K562 (cell line): ENCODE measurements at regions not wholly inside any gene's neighbourhood (a gene's known extent, or its start where the extent isn't known, plus 50 kb on each side); places are given as distances from the start of the nearest gene placed in this dataset.
A peak's percentile ranks its signal among the peaks of the same experiment; 100 is the strongest.

Source experiments
- ATAC-seq: fragments of 200-7000 bp; cut with Tn5 transposase; 3 replicates; pipeline ENCODE4 v1.9.1; 2020; ENCODE audit warnings: moderate library complexity
- BruUV-seq: library from RNA; stranded (reverse); fragments of 400-500 nt; replicated peaks from 2 replicates; lab custom pipeline; 2021; lab: Mats Ljungman, UMichigan
- CTCF ChIA-PET: fragments of 300-600 bp; formaldehyde crosslinking; extraction: SDS; loops from one replicate; lab custom pipeline; 2021; ENCODE audit warnings: low intra/inter-chr PET ratio; lab: Yijun Ruan, JAX
- POLR2A ChIA-PET: fragments of 300-600, 350-650 bp; sonication (Branson Sonifier 250); formaldehyde crosslinking; extraction: SDS; loops from one replicate; lab custom pipeline; 2021; ENCODE audit warnings: antibody characterized with exemption, inconsistent platforms; lab: Yijun Ruan, JAX
- DNase-seq, 4 experiments: peaks; one replicate each; pipeline versions ENCODE4 v3.0.0 to v3.0.0-alpha.2; 2011 to 2018; ENCODE audit warnings: low spot score in 3 of 4, mixed read lengths in 3 of 4; ENCODE audit errors: extremely low read depth in 1 of 4
- FAIRE-seq: peaks from 2 replicates; lab custom pipeline; 2011; peaks lifted over from hg19 to GRCh38; lab: Jason Lieb, UNC
- H2AFZ ChIP-seq: 2 replicates; pipeline ENCODE4 v1.6.0; 2011; ENCODE audit warnings: low read depth, low read length, control low read depth, inconsistent platforms
- H3K27ac ChIP-seq: fragments of 200-600 bp; 3 replicates; pipeline ENCODE4 v1.8.0; 2011; ENCODE audit warnings: low read depth, mild to moderate bottlenecking, control low read depth, inconsistent platforms, low read length, moderate library complexity, mixed read lengths; ENCODE audit errors: extremely low read depth
- H3K27me3 ChIP-seq, 2 experiments: fragments of 300-600 bp in 1 of 2; 2 replicates in 1 of 2; 3 replicates in 1 of 2; pipeline versions ENCODE4 v1.6.0 to v1.8.0; 2011; ENCODE audit warnings: inconsistent platforms in 2 of 2, low read length in 2 of 2, mild to moderate bottlenecking in 1 of 2, mixed read lengths in 1 of 2, moderate library complexity in 1 of 2; ENCODE audit not compliant: control insufficient read depth in 2 of 2, insufficient read depth in 2 of 2
- H3K36me3 ChIP-seq: fragments of 300-600 bp; 3 replicates; pipeline ENCODE4 v1.8.0; 2011; ENCODE audit warnings: mild to moderate bottlenecking, low read length, inconsistent platforms; ENCODE audit not compliant: control insufficient read depth, insufficient read depth
- H3K4me1 ChIP-seq, 2 experiments: fragments of 200-600 bp in 1 of 2; replicated peaks in 1 of 2; 2 replicates in 1 of 2; 3 replicates in 1 of 2; pipeline versions ENCODE4 v1.5.1 to v1.8.0; 2011; ENCODE audit warnings: inconsistent platforms in 2 of 2, low read length in 2 of 2, mild to moderate bottlenecking in 1 of 2, mixed read lengths in 1 of 2, moderate library complexity in 1 of 2; ENCODE audit not compliant: control insufficient read depth in 2 of 2, insufficient read depth in 2 of 2
- H3K4me2 ChIP-seq: 2 replicates; pipeline ENCODE4 v1.6.1; 2011; ENCODE audit warnings: low read length, control low read depth, inconsistent platforms, mixed read lengths; ENCODE audit not compliant: insufficient read depth
- H3K4me3 ChIP-seq: fragments of 200-600 bp; sonication (generic), shearing (Covaris generic); 2 replicates; pipeline ENCODE4 v1.5.1; 2016; ENCODE audit warnings: control low read depth, inconsistent platforms
- H3K79me2 ChIP-seq: fragments of 200-600 bp; 3 replicates; pipeline ENCODE4 v1.8.0; 2011; ENCODE audit warnings: low read length, inconsistent platforms; ENCODE audit not compliant: control insufficient read depth, insufficient read depth
- H3K9ac ChIP-seq, 2 experiments: 2 replicates each; pipeline versions ENCODE4 v1.6.0 to v1.6.1; 2011; ENCODE audit warnings: low read depth in 2 of 2, low read length in 2 of 2, control low read depth in 1 of 2, inconsistent platforms in 1 of 2, mild to moderate bottlenecking in 1 of 2, mixed read lengths in 1 of 2; ENCODE audit not compliant: insufficient read depth in 1 of 2
- H3K9me1 ChIP-seq: one replicate; pipeline ENCODE4 v1.6.0; 2011; ENCODE audit warnings: inconsistent platforms, mild to moderate bottlenecking, low read length, moderate library complexity; ENCODE audit not compliant: control insufficient read depth, insufficient read depth
- H3K9me3 ChIP-seq: replicated peaks from 2 replicates; pipeline ENCODE4 v1.5.1; 2011; ENCODE audit warnings: low read depth, low read length, inconsistent platforms; ENCODE audit not compliant: control insufficient read depth, insufficient read depth
- H4K20me1 ChIP-seq: replicated peaks from 2 replicates; pipeline ENCODE4 v1.6.1; 2011; ENCODE audit warnings: low read length, inconsistent platforms, mixed read lengths; ENCODE audit not compliant: control insufficient read depth, insufficient read depth
- CBFA2T2 ChIP-seq: fragments of 450-650 bp; conservative IDR thresholded peaks from 2 replicates; pipeline ENCODE4 v1.6.1; 2017; ENCODE audit warnings: mild to moderate bottlenecking
- FOXK2 ChIP-seq, 2 experiments: fragments of 450-650 bp; IDR thresholded peaks in 1 of 2; conservative IDR thresholded peaks in 1 of 2; 2 replicates each; pipeline ENCODE4 v1.6.1; 2016; ENCODE audit warnings: low read depth in 2 of 2, mild to moderate bottlenecking in 1 of 2
- NR4A1 ChIP-seq, 2 experiments: fragments of 250-450 bp in 1 of 2; fragments of 450-650 bp in 1 of 2; sonication (Bioruptor Pico) in 1 of 2; IDR thresholded peaks; 2 replicates each; pipeline versions ENCODE4 v1.4.0 to v1.6.1; 2016 to 2020; ENCODE audit warnings: mild to moderate bottlenecking in 2 of 2, missing compliant biosample characterization in 1 of 2, missing genetic modification characterization in 1 of 2, moderate library complexity in 1 of 2
- RBM15 ChIP-seq: fragments of 200-400 bp; formaldehyde crosslinking; IDR thresholded peaks from 2 replicates; pipeline ENCODE4 v1.6.1; 2018; ENCODE audit warnings: mild to moderate bottlenecking, low read length, moderate library complexity; ENCODE audit not compliant: insufficient read depth
- RHOXF2B ChIP-seq: fragments of 250-450 bp; sonication (Bioruptor Pico); conservative IDR thresholded peaks from 2 replicates; pipeline ENCODE4 v1.5.1; 2021
- ZNF644 ChIP-seq: fragments of 200-800 bp; sonication (Bioruptor generic); IDR thresholded peaks from 2 replicates; pipeline ENCODE4 v1.6.1; 2016; ENCODE audit warnings: low read depth, missing genetic modification characterization, missing compliant biosample characterization
- WGBS: fragments of 100-300 bp; shearing (Covaris generic); methylation state at CpG from one replicate; pipeline ENCODE4 v1.1.6; 2016; ENCODE audit warnings: low coverage, mixed read lengths; ENCODE audit not compliant: insufficient coverage; ENCODE audit errors: missing lambda C conversion rate; 5-methylcytosine and 5-hydroxymethylcytosine counted together
- in situ Hi-C: fragments of 300-500 bp; cut with MboI; formaldehyde crosslinking; loops from 4 replicates; pipeline ENCODE4 v1.15.0; 2018; ENCODE audit warnings: inconsistent platforms, mixed read lengths
- intact Hi-C: fragments of 100-400 bp; cut with micrococcal nuclease; formaldehyde crosslinking; loops from 2 replicates; pipeline ENCODE4 v1.14.2; 2022
- TF ChIP-seq, protein P1 (sequence below): fragments of 450-650 bp; IDR thresholded peaks from one replicate; pipeline ENCODE4 v1.6.1; 2018; ENCODE audit warnings: mild to moderate bottlenecking, moderate library complexity; ENCODE audit not compliant: partially characterized antibody
- TF ChIP-seq, protein P2 (sequence below): fragments of 450-650 bp; IDR thresholded peaks from 2 replicates; pipeline ENCODE4 v1.6.1; 2018; ENCODE audit not compliant: partially characterized antibody
- TF ChIP-seq, protein P3 (sequence below), 2 experiments: fragments of 200-800 bp in 1 of 2; sonication (Bioruptor generic) in 1 of 2; sonication (generic) in 1 of 2; formaldehyde crosslinking in 1 of 2; IDR thresholded peaks in 1 of 2; conservative IDR thresholded peaks in 1 of 2; 2 replicates each; pipeline versions ENCODE4 v1.5.0 to v1.6.1; 2016 to 2020; ENCODE audit warnings: missing compliant biosample characterization in 1 of 2, missing genetic modification characterization in 1 of 2, missing genetic modification reagents in 1 of 2
- TF ChIP-seq, protein P4 (sequence below): fragments of 450-650 bp; formaldehyde crosslinking; IDR thresholded peaks from 2 replicates; pipeline ENCODE4 v1.4.0; 2020; ENCODE audit warnings: mild to moderate bottlenecking, mixed read lengths
- TF ChIP-seq, protein P5 (sequence below), 2 experiments: fragments of 450-650 bp; conservative IDR thresholded peaks; 2 replicates each; pipeline ENCODE4 v1.6.1; 2017; ENCODE audit warnings: mild to moderate bottlenecking in 2 of 2, moderate library complexity in 2 of 2

DNA sequence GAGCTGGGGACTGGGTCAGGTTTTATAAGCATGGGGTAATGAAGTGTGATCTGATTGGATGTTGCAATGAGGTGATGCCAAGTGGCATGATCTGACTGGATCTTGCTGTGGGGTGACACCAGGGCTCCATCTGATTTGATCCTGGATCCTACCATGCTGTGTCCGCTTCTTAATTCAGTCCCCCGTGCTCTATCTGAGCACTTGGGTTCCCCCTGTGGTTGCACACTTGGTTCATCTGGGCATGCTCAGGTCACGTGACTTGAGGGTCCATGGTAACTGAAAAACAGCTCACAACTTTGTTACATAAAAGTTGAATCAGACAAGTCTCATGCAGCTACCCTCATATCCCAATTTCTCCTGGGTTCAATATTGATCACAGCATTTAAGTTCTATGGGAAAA, 448.6 kb upstream of the NRP1 start:
- no peaks in the 10 kb centered on the region for H3K79me2 ChIP-seq
- ATAC-seq, result no peak
- H3K4me3 ChIP-seq, result no peak overlapping the region
- H3K27ac ChIP-seq, result no peak overlapping the region
- H3K36me3 ChIP-seq, result no peaks in the 10 kb centered on the region
- no peak overlapping the region for H3K4me2 ChIP-seq
- WGBS, result 0% methylated on average over 3 of the region's 3 CpGs
- no peak overlapping the region for H2AFZ ChIP-seq
- H3K27me3 ChIP-seq, result no peaks in the 10 kb centered on the region
- no peaks in the 10 kb centered on the region for H3K9me3 ChIP-seq
- POLR2A ChIA-PET, result no interaction called here
- intact Hi-C loops, result no loop called here
- no TSS peak for BruUV-seq
- FAIRE-seq, result no peak
- DNase-seq, result no peak
- no peaks in the 10 kb centered on the region for H4K20me1 ChIP-seq
- H3K4me1 ChIP-seq, result no peaks in the 10 kb centered on the region
- no peak overlapping the region for H3K9ac ChIP-seq
- H3K9me1 ChIP-seq, result no peaks in the 10 kb centered on the region
- CTCF ChIA-PET, result no interaction called here
- in situ Hi-C loops, result no loop called here
- TF ChIP-seq ZNF644 (tag) (no peak), RBM15 (no peak), CBFA2T2 (peak; percentile 35; the same call in 1 of the 2 replicates), RHOXF2B (CRISPR knock-in tag) (no peak), NR4A1 (CRISPR knock-in tag; IDR thresholded peaks at IDR 0.05) (no peak), NR4A1 (tag; IDR thresholded peaks at IDR 0.05) (no peak), FOXK2 (conservative IDR thresholded peaks at IDR 0.05 in 1 of 2, IDR thresholded peaks at IDR 0.05 in 1 of 2; ENCODE audit: low read depth in 2 of 2) (no peak)
- TF ChIP-seq, protein P1, sequence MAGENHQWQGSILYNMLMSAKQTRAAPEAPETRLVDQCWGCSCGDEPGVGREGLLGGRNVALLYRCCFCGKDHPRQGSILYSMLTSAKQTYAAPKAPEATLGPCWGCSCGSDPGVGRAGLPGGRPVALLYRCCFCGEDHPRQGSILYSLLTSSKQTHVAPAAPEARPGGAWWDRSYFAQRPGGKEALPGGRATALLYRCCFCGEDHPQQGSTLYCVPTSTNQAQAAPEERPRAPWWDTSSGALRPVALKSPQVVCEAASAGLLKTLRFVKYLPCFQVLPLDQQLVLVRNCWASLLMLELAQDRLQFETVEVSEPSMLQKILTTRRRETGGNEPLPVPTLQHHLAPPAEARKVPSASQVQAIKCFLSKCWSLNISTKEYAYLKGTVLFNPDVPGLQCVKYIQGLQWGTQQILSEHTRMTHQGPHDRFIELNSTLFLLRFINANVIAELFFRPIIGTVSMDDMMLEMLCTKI, result no peak
- TF ChIP-seq, protein P2, sequence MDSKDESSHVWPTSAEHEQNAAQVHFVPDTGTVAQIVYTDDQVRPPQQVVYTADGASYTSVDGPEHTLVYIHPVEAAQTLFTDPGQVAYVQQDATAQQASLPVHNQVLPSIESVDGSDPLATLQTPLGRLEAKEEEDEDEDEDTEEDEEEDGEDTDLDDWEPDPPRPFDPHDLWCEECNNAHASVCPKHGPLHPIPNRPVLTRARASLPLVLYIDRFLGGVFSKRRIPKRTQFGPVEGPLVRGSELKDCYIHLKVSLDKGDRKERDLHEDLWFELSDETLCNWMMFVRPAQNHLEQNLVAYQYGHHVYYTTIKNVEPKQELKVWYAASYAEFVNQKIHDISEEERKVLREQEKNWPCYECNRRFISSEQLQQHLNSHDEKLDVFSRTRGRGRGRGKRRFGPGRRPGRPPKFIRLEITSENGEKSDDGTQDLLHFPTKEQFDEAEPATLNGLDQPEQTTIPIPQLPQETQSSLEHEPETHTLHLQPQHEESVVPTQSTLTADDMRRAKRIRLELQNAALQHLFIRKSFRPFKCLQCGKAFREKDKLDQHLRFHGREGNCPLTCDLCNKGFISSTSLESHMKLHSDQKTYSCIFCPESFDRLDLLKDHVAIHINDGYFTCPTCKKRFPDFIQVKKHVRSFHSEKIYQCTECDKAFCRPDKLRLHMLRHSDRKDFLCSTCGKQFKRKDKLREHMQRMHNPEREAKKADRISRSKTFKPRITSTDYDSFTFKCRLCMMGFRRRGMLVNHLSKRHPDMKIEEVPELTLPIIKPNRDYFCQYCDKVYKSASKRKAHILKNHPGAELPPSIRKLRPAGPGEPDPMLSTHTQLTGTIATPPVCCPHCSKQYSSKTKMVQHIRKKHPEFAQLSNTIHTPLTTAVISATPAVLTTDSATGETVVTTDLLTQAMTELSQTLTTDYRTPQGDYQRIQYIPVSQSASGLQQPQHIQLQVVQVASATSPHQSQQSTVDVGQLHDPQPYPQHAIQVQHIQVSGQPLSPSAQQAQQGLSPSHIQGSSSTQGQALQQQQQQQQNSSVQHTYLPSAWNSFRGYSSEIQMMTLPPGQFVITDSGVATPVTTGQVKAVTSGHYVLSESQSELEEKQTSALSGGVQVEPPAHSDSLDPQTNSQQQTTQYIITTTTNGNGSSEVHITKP, result peak; percentile 28
- TF ChIP-seq, protein P3, sequence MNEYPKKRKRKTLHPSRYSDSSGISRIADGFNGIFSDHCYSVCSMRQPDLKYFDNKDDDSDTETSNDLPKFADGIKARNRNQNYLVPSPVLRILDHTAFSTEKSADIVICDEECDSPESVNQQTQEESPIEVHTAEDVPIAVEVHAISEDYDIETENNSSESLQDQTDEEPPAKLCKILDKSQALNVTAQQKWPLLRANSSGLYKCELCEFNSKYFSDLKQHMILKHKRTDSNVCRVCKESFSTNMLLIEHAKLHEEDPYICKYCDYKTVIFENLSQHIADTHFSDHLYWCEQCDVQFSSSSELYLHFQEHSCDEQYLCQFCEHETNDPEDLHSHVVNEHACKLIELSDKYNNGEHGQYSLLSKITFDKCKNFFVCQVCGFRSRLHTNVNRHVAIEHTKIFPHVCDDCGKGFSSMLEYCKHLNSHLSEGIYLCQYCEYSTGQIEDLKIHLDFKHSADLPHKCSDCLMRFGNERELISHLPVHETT (CRISPR knock-in tag; conservative IDR thresholded peaks at IDR 0.05 in 1 of 2, IDR thresholded peaks at IDR 0.05 in 1 of 2), result no peak
- TF ChIP-seq, protein P4, sequence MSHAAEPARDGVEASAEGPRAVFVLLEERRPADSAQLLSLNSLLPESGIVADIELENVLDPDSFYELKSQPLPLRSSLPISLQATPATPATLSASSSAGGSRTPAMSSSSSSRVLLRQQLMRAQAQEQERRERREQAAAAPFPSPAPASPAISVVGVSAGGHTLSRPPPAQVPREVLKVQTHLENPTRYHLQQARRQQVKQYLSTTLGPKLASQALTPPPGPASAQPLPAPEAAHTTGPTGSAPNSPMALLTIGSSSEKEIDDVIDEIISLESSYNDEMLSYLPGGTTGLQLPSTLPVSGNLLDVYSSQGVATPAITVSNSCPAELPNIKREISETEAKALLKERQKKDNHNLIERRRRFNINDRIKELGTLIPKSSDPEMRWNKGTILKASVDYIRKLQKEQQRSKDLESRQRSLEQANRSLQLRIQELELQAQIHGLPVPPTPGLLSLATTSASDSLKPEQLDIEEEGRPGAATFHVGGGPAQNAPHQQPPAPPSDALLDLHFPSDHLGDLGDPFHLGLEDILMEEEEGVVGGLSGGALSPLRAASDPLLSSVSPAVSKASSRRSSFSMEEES (CRISPR knock-in tag), result peak; percentile 90
- TF ChIP-seq, protein P5, sequence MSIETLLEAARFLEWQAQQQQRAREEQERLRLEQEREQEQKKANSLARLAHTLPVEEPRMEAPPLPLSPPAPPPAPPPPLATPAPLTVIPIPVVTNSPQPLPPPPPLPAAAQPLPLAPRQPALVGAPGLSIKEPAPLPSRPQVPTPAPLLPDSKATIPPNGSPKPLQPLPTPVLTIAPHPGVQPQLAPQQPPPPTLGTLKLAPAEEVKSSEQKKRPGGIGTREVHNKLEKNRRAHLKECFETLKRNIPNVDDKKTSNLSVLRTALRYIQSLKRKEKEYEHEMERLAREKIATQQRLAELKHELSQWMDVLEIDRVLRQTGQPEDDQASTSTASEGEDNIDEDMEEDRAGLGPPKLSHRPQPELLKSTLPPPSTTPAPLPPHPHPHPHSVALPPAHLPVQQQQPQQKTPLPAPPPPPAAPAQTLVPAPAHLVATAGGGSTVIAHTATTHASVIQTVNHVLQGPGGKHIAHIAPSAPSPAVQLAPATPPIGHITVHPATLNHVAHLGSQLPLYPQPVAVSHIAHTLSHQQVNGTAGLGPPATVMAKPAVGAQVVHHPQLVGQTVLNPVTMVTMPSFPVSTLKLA (conservative IDR thresholded peaks at IDR 0.05), result no peak
